ENCODE measurements at regions not wholly inside any gene's neighbourhood (a gene's known extent, or its start where the extent isn't known, plus 50 kb on each side); places are given as distances from the start of the nearest gene placed in this dataset.

DNA sequence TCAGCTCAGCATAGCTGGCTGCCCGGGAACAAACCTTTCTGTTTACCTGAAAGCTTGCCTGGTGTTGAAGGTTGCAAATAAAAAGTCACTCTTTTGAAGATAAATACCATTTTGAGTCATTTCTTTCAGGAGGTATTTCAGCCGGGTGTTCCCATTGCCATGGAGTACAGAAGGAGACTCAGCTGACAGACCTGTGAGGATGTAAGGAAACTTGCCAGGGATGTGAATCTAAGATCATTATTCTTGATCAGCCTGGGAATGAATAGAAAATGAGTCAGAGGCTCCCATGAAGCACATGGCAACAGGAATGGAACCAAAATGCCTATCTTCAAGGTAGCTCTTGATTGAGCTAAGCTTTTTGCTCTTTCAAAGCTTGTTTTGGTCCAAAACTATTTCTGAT lies 231.2 kb downstream of the CYRIA start:
- H3K4me3 ChIP-seq (ENCODE audit: low read depth, low read length): no peak overlapping the region
- TF ChIP-seq POLR2A (IDR thresholded peaks at IDR 0.05; ENCODE audit: extremely low read depth, insufficient read length) (no peak), CTCF (IDR thresholded peaks at IDR 0.05; ENCODE audit: low read depth, low read length) (no peak), MAX (IDR thresholded peaks at IDR 0.05; ENCODE audit: low read depth, low read length) (no peak), MYC (IDR thresholded peaks at IDR 0.05; ENCODE audit: low read depth, low read length) (no peak)
- no peak for DNase-seq (ENCODE audit: low read depth)

GRCh38 chr2:16430846-16431245 lies 234.8 kb downstream of the CYRIA start:
- DNase-seq (ENCODE audit: low read depth): no peak
- no peak overlapping the region for H3K4me3 ChIP-seq (ENCODE audit: low read depth, low read length)
- TF ChIP-seq POLR2A (IDR thresholded peaks at IDR 0.05; ENCODE audit: extremely low read depth, insufficient read length) (no peak), CTCF (IDR thresholded peaks at IDR 0.05; ENCODE audit: low read depth, low read length) (no peak), MYC (IDR thresholded peaks at IDR 0.05; ENCODE audit: low read depth, low read length) (no peak), MAX (IDR thresholded peaks at IDR 0.05; ENCODE audit: low read depth, low read length) (no peak)

GRCh38 chr2:16429431-16430145 lies 236.0 kb downstream of the CYRIA start:
- TF ChIP-seq CTCF (IDR thresholded peaks at IDR 0.05; ENCODE audit: low read depth, low read length): no peak
- TF ChIP-seq MYC (IDR thresholded peaks at IDR 0.05; ENCODE audit: low read depth, low read length): no peak
- no peak for TF ChIP-seq MAX (IDR thresholded peaks at IDR 0.05; ENCODE audit: low read depth, low read length)
- TF ChIP-seq POLR2A (IDR thresholded peaks at IDR 0.05; ENCODE audit: extremely low read depth, insufficient read length): no peak
- DNase-seq (ENCODE audit: low read depth): no peak
- H3K4me3 ChIP-seq (ENCODE audit: low read depth, low read length): no peak overlapping the region

- no peak for DNase-seq (ENCODE audit: low read depth)
Observed at GRCh38 chr2:16429002-16429401, 236.6 kb downstream of the CYRIA start.

More at GRCh38 chr2:16429002-16429401, 236.6 kb downstream of the CYRIA start:
- TF ChIP-seq MYC (IDR thresholded peaks at IDR 0.05; ENCODE audit: low read depth, low read length) (no peak), POLR2A (IDR thresholded peaks at IDR 0.05; ENCODE audit: extremely low read depth, insufficient read length) (no peak), MAX (IDR thresholded peaks at IDR 0.05; ENCODE audit: low read depth, low read length) (no peak), CTCF (IDR thresholded peaks at IDR 0.05; ENCODE audit: low read depth, low read length) (no peak)
- H3K4me3 ChIP-seq (ENCODE audit: low read depth, low read length): no peak overlapping the region

All from NB4 (cell line).